G401.6 (cell line): ENCODE measurements at regions not wholly inside any gene's neighbourhood (a gene's known extent, or its start where the extent isn't known, plus 50 kb on each side); places are given as distances from the start of the nearest gene placed in this dataset.

Experiments
- FAIRE-seq: peaks from 2 replicates; lab custom pipeline; 2012; peaks lifted over from hg19 to GRCh38; lab: Jason Lieb, UNC

GRCh38 chr11:79705648-79706047, 264.8 kb upstream of the TENM4 start:
- peak; percentile 17 for FAIRE-seq

- no peak for FAIRE-seq
Measured at GRCh38 chr11:79702303-79702702, 261.5 kb upstream of the TENM4 start.

- no peak for FAIRE-seq
Measured at GRCh38 chr11:79699246-79699645, 258.4 kb upstream of the TENM4 start.

- no peak for FAIRE-seq
Measured at GRCh38 chr11:79697905-79698304, 257.1 kb upstream of the TENM4 start.

- no peak for FAIRE-seq
Measured at GRCh38 chr11:79694368-79694767, 253.5 kb upstream of the TENM4 start.

GRCh38 chr11:79691445-79691844, 250.6 kb upstream of the TENM4 start:
- no peak for FAIRE-seq

GRCh38 chr11:79686703-79687419, 246.0 kb upstream of the TENM4 start:
- FAIRE-seq: no peak

GRCh38 chr11:79683930-79684329, 243.1 kb upstream of the TENM4 start:
- no peak for FAIRE-seq

- no peak for FAIRE-seq
Measured at GRCh38 chr11:79678780-79679452, 238.1 kb upstream of the TENM4 start.

- no peak for FAIRE-seq
Measured at GRCh38 chr11:79676396-79676795, 235.6 kb upstream of the TENM4 start.

- FAIRE-seq: no peak
Measured at GRCh38 chr11:79675081-79675480, 234.3 kb upstream of the TENM4 start.

GRCh38 chr11:79672786-79673185, 232.0 kb upstream of the TENM4 start:
- FAIRE-seq: no peak

- no peak for FAIRE-seq
Measured at GRCh38 chr11:79671401-79671800, 230.6 kb upstream of the TENM4 start.

- no peak for FAIRE-seq
Measured at GRCh38 chr11:79670882-79671281, 230.1 kb upstream of the TENM4 start.

GRCh38 chr11:79668575-79668974, 227.7 kb upstream of the TENM4 start:
- no peak for FAIRE-seq

- FAIRE-seq: no peak
Measured at GRCh38 chr11:79667380-79667779, 226.6 kb upstream of the TENM4 start.

- FAIRE-seq: no peak
Measured at GRCh38 chr11:79663017-79663416, 222.2 kb upstream of the TENM4 start.

GRCh38 chr11:79661373-79661772, 220.5 kb upstream of the TENM4 start:
- no peak for FAIRE-seq

GRCh38 chr11:79648766-79649520, 208.1 kb upstream of the TENM4 start:
- no peak for FAIRE-seq

- no peak for FAIRE-seq
Measured at GRCh38 chr11:79637219-79637618, 196.4 kb upstream of the TENM4 start.

GRCh38 chr11:79634905-79635304, 194.1 kb upstream of the TENM4 start:
- FAIRE-seq: no peak

- FAIRE-seq: no peak
Measured at GRCh38 chr11:79627281-79627680, 186.5 kb upstream of the TENM4 start.
